ENCODE measurements at regions not wholly inside any gene's neighbourhood (a gene's known extent, or its start where the extent isn't known, plus 50 kb on each side); places are given as distances from the start of the nearest gene placed in this dataset.
A peak's percentile ranks its signal among the peaks of the same experiment; 100 is the strongest.

DNA sequence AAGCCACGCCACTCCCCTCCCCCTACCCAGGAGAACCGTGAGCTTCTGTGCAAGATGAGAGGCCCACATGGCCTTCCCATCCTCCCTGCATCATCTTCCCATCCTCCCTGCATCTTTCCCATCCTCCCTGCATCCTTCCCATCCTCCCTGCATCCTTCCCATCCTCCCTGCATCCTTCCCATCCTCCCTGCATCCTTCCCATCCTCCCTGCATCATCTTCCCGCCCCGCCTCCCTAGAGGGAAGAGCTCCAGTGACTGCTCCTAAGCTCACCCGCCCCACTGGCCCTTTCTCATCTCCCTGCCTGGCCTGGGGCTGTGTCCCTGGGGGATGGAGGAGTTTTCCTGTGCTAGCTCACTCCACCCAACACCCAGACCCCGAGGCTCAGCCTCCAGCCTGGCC, 93.3 kb upstream of the ASAP2 start:
- BruUV-seq (replicated peaks) = no TSS peak
- no peak overlapping the region for H3K4me3 ChIP-seq (ENCODE audit: low read depth, low read length, poor library complexity, severe bottlenecking)
- H3K4me1 ChIP-seq (ENCODE audit: insufficient read depth, low read length, poor library complexity, severe bottlenecking) = no peaks in the 10 kb centered on the region
- ChIA-PET CTCF (interaction anchor here (0.6 kb wide), 1 partner anchor 128 kb away, joined by 6 read pairs; no protein-coding TSS in a partner anchor), POLR2A (ENCODE audit: low non-redundant PET) (no interaction called here)
- intact Hi-C loops (cut with micrococcal nuclease; ENCODE audit: unreplicated experiment) = no loop called here
- no peaks in the 10 kb centered on the region for H3K9me3 ChIP-seq (ENCODE audit: low read depth, low read length, poor library complexity, severe bottlenecking)
- no peaks in the 10 kb centered on the region for H3K27me3 ChIP-seq (replicated peaks; ENCODE audit: insufficient read depth, low read depth, low read length, poor library complexity)
- TF ChIP-seq, protein P1, sequence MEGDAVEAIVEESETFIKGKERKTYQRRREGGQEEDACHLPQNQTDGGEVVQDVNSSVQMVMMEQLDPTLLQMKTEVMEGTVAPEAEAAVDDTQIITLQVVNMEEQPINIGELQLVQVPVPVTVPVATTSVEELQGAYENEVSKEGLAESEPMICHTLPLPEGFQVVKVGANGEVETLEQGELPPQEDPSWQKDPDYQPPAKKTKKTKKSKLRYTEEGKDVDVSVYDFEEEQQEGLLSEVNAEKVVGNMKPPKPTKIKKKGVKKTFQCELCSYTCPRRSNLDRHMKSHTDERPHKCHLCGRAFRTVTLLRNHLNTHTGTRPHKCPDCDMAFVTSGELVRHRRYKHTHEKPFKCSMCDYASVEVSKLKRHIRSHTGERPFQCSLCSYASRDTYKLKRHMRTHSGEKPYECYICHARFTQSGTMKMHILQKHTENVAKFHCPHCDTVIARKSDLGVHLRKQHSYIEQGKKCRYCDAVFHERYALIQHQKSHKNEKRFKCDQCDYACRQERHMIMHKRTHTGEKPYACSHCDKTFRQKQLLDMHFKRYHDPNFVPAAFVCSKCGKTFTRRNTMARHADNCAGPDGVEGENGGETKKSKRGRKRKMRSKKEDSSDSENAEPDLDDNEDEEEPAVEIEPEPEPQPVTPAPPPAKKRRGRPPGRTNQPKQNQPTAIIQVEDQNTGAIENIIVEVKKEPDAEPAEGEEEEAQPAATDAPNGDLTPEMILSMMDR (conservative IDR thresholded peaks at IDR 0.05; ENCODE audit: low read depth, low read length) = no peak
- no peak for TF ChIP-seq EZH2 (IDR thresholded peaks at IDR 0.05; ENCODE audit: borderline replicate concordance, low read depth, low read length, poor library complexity, severe bottlenecking)
- DNase-seq (ENCODE audit: low spot score) = no peak
- no peak overlapping the region for H3K27ac ChIP-seq (ENCODE audit: low read depth, low read length, poor library complexity, severe bottlenecking)
- no peaks in the 10 kb centered on the region for H3K36me3 ChIP-seq (ENCODE audit: insufficient read depth, low read length, poor library complexity, severe bottlenecking)

DNA sequence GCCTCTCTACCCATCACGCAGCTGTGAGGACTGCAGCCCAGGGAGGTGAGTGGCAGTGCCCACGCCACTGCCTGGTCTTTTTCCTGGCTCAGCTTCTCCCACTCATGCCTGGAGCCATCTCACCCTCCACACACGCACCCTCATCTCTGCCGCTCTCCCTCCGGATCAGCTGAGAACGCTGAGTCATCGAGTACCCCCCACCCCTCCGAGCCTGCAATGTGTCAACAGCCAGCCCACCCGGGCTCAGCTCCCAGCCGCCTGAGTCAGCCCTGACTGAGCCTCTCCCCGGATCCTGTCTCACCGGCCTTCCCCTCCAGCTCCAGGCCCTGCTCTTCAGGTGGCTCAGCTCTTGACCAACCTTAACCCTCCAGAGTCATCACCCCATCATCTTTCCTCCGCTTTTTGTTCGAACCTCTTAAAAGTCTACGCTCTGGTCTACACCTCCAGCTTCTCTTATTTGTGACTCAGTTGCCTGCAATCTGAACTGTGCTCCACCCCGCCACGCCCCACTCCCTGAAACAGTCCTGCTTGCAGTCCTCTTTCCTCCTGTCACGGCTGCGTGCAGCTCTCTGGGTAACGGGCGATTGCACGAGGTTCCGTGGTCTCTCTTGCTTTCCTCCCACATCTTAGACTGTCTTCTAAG, 94.4 kb upstream of the ASAP2 start:
- no peaks in the 10 kb centered on the region for H3K9me3 ChIP-seq (ENCODE audit: low read depth, low read length, poor library complexity, severe bottlenecking)
- no TSS peak for BruUV-seq (replicated peaks)
- no peak overlapping the region for H3K4me3 ChIP-seq (ENCODE audit: low read depth, low read length, poor library complexity, severe bottlenecking)
- H3K36me3 ChIP-seq (ENCODE audit: insufficient read depth, low read length, poor library complexity, severe bottlenecking) = no peaks in the 10 kb centered on the region
- no peaks in the 10 kb centered on the region for H3K27me3 ChIP-seq (replicated peaks; ENCODE audit: insufficient read depth, low read depth, low read length, poor library complexity)
- no peaks in the 10 kb centered on the region for H3K4me1 ChIP-seq (ENCODE audit: insufficient read depth, low read length, poor library complexity, severe bottlenecking)
- CTCF ChIA-PET = interaction anchor here (0.9 kb wide), 1 partner anchor 1953 kb away, joined by 3 read pairs; no protein-coding TSS in a partner anchor
- intact Hi-C loops (cut with micrococcal nuclease; ENCODE audit: unreplicated experiment) = no loop called here
- TF ChIP-seq, protein P1 (conservative IDR thresholded peaks at IDR 0.05; ENCODE audit: low read depth, low read length) = no peak
- H3K27ac ChIP-seq (ENCODE audit: low read depth, low read length, poor library complexity, severe bottlenecking) = no peak overlapping the region
- POLR2A ChIA-PET (ENCODE audit: low non-redundant PET) = interaction anchor here (0.6 kb wide), 1 partner anchor 83 kb away, joined by 4 read pairs; no protein-coding TSS in a partner anchor
- peak; percentile 63 for DNase-seq (ENCODE audit: low spot score)

DNA sequence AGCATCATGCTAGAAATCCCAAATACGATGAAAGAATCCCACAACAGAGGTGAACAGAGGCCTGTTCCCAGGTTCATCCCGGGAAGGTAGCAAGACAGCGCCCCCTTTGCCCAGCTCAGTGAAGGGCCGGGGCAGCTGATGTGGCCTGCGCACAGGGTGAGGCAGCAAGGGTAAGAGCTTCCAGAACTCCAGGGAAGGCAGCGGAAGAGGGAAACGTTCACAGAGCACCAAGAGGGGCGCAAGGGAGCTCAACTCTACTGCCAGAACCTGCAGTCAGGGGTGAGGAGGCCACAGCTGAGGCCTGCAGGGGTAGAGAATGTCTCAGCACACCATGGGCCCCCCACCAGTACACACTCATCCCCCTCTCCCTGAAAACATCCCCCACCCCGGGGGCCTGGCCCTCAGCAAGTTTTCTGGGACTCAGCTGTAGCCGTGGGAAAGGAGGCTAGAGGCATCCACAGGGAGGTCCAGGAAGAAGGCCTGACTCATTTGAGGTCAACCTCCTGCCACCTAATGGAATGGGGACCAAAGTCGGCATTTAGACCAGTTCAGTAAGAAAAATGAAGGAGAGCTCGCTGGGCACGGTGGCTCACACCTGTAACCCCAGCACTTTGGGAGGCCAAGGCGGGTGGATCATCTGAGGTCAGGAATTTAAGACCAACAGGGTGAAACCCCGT, 95.6 kb upstream of the ASAP2 start:
- CTCF ChIA-PET = interaction anchor here (0.6 to 0.9 kb wide), 2 partner anchors 143 to 1952 kb away, joined by 3 read pairs; no protein-coding TSS in a partner anchor
- no TSS peak for BruUV-seq (replicated peaks)
- POLR2A ChIA-PET (ENCODE audit: low non-redundant PET) = no interaction called here
- Histone ChIP-seq H3K9me3 (ENCODE audit: low read depth, low read length, poor library complexity, severe bottlenecking) (no peaks in the 10 kb centered on the region), H3K36me3 (ENCODE audit: insufficient read depth, low read length, poor library complexity, severe bottlenecking) (no peaks in the 10 kb centered on the region), H3K4me1 (ENCODE audit: insufficient read depth, low read length, poor library complexity, severe bottlenecking) (peaks cover 10% of the 10 kb centered on the region), H3K27ac (ENCODE audit: low read depth, low read length, poor library complexity, severe bottlenecking) (no peak overlapping the region), H3K27me3 (replicated peaks; ENCODE audit: insufficient read depth, low read depth, low read length, poor library complexity) (no peaks in the 10 kb centered on the region), H3K4me3 (ENCODE audit: low read depth, low read length, poor library complexity, severe bottlenecking) (no peak overlapping the region)
- intact Hi-C loops (cut with micrococcal nuclease; ENCODE audit: unreplicated experiment) = no loop called here
- TF ChIP-seq, protein P1 (conservative IDR thresholded peaks at IDR 0.05; ENCODE audit: low read depth, low read length) = peak; percentile 54
- TF ChIP-seq EZH2 (IDR thresholded peaks at IDR 0.05; ENCODE audit: borderline replicate concordance, low read depth, low read length, poor library complexity, severe bottlenecking) = no peak
- peak; percentile 25 for DNase-seq (ENCODE audit: low spot score)
